HG02885 (cell line): ENCODE measurements at regions not wholly inside any gene's neighbourhood (a gene's known extent, or its start where the extent isn't known, plus 50 kb on each side); places are given as distances from the start of the nearest gene placed in this dataset.
"Not testable (repeated sequence)": the region's sequence is repeated elsewhere in the genome, so short reads cannot be mapped to it uniquely, and the experiment has no call there.

Experiments
- ATAC-seq: cut with Tn5 transposase; IDR thresholded peaks from one replicate; pipeline ENCODE4 v1.9.1; 2021; ENCODE audit warnings: mild to moderate bottlenecking; ENCODE audit not compliant: unreplicated experiment, poor library complexity

- no peak for ATAC-seq
These were observed 149.8 kb upstream of the BNIP2 start for GRCh38 chr15:59838900-59839299.

GRCh38 chr15:59835776-59836175, 146.7 kb upstream of the BNIP2 start:
- no peak for ATAC-seq

GRCh38 chr15:59834528-59834927, 145.4 kb upstream of the BNIP2 start:
- ATAC-seq, result no peak

- ATAC-seq, result no peak
These were observed 144.2 kb upstream of the BNIP2 start for GRCh38 chr15:59833366-59833765.

- ATAC-seq, result no peak
These were observed 141.8 kb upstream of the BNIP2 start for GRCh38 chr15:59830873-59831272.

- no peak for ATAC-seq
These were observed 141.0 kb upstream of the BNIP2 start for GRCh38 chr15:59830098-59830497.

- no peak for ATAC-seq
These were observed 139.7 kb upstream of the BNIP2 start for GRCh38 chr15:59828861-59829260.

- no peak for ATAC-seq
These were observed 139.1 kb upstream of the BNIP2 start for GRCh38 chr15:59828263-59828662.

GRCh38 chr15:59825901-59826300, 136.8 kb upstream of the BNIP2 start:
- no peak for ATAC-seq

GRCh38 chr15:59821286-59821685, 132.2 kb upstream of the BNIP2 start:
- ATAC-seq, result no peak

- no peak for ATAC-seq
These were observed 130.0 kb upstream of the BNIP2 start for GRCh38 chr15:59819092-59819491.

GRCh38 chr15:59818336-59818735, 129.2 kb upstream of the BNIP2 start:
- no peak for ATAC-seq

GRCh38 chr15:59817834-59818233, 128.7 kb upstream of the BNIP2 start:
- no peak for ATAC-seq

GRCh38 chr15:59817053-59817452, 127.9 kb upstream of the BNIP2 start:
- no peak for ATAC-seq

- ATAC-seq, result no peak
These were observed 125.3 kb upstream of the BNIP2 start for GRCh38 chr15:59814409-59814808.

- ATAC-seq, result no peak
These were observed 123.8 kb upstream of the BNIP2 start for GRCh38 chr15:59812889-59813288.

GRCh38 chr15:59812250-59812870, 123.2 kb upstream of the BNIP2 start:
- no peak for ATAC-seq

GRCh38 chr15:59803293-59803966, 114.3 kb upstream of the BNIP2 start:
- not testable (repeated sequence) for ATAC-seq

GRCh38 chr15:59801649-59802048, 112.5 kb upstream of the BNIP2 start:
- no peak for ATAC-seq

- no peak for ATAC-seq
These were observed 109.4 kb upstream of the BNIP2 start for GRCh38 chr15:59798605-59798917.

GRCh38 chr15:59797756-59798604, 108.9 kb upstream of the BNIP2 start:
- ATAC-seq, result peak; percentile 58
